C4-2B (cell line): ENCODE measurements at regions not wholly inside any gene's neighbourhood (a gene's known extent, or its start where the extent isn't known, plus 50 kb on each side); places are given as distances from the start of the nearest gene placed in this dataset.

Experiments used
- H3K27ac ChIP-seq: fragments of 450-650 bp; 2 replicates; pipeline ENCODE4 v1.5.1; 2017
- ZFX ChIP-seq: fragments of 450-650 bp; IDR thresholded peaks from 2 replicates; pipeline ENCODE4 v1.6.1; 2017
- TF ChIP-seq, protein P1 (sequence below): fragments of 450-650 bp; conservative IDR thresholded peaks from 2 replicates; pipeline ENCODE4 v1.5.1; 2017; ENCODE audit warnings: mild to moderate bottlenecking

DNA sequence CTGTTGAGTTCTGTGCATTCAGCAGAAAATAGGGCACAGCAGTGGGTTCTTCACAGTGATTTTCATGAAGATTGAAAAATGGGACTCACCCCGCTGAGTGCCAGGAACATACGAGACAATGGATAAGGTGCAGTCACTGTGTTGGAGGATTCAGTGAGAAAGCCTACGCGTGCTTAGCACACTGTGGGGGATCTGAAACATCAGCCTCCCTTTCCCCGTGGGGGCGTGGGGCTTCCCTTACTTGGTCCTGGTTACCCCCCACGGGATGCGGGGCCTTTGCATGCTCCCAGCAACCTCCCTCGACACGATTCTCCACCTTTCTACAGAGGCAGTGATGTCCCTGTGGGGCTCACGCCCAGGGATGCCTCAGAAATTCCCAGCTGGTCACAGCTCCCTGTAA lies 252.2 kb upstream of the C1orf174 start:
- no peak overlapping the region for H3K27ac ChIP-seq
- TF ChIP-seq, protein P1, sequence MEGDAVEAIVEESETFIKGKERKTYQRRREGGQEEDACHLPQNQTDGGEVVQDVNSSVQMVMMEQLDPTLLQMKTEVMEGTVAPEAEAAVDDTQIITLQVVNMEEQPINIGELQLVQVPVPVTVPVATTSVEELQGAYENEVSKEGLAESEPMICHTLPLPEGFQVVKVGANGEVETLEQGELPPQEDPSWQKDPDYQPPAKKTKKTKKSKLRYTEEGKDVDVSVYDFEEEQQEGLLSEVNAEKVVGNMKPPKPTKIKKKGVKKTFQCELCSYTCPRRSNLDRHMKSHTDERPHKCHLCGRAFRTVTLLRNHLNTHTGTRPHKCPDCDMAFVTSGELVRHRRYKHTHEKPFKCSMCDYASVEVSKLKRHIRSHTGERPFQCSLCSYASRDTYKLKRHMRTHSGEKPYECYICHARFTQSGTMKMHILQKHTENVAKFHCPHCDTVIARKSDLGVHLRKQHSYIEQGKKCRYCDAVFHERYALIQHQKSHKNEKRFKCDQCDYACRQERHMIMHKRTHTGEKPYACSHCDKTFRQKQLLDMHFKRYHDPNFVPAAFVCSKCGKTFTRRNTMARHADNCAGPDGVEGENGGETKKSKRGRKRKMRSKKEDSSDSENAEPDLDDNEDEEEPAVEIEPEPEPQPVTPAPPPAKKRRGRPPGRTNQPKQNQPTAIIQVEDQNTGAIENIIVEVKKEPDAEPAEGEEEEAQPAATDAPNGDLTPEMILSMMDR: no peak
- TF ChIP-seq ZFX: no peak

GRCh38 chr1:4153571-4153970 lies 253.5 kb upstream of the C1orf174 start:
- TF ChIP-seq, protein P1: no peak
- TF ChIP-seq ZFX: no peak
- H3K27ac ChIP-seq: no peak overlapping the region

GRCh38 chr1:4156241-4156973 lies 256.3 kb upstream of the C1orf174 start:
- no peak for TF ChIP-seq ZFX
- TF ChIP-seq, protein P1: no peak

DNA sequence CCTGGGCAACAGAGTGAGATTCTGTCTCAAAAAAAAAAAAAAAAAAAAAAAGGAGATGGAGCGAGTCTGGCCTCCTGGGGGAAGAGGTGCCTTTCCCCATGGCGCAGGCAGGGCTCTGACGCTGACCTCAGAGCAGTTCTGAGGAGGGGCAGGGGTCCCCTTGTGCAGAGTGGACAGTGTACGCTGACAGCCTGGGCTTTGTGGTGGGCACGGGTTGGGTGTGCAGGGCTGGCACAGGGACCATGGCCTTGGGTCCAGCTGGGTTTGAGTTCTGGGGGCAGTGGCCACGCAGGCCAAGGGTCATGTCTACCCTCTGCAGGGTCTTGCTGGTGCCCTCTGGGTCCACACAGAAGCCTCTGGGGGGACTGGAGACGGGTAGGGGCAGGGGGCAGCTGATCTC lies 260.1 kb upstream of the C1orf174 start:
- TF ChIP-seq, protein P1: no peak
- TF ChIP-seq ZFX: no peak
- H3K27ac ChIP-seq: no peak overlapping the region

More at GRCh38 chr1:4156241-4156973, 256.3 kb upstream of the C1orf174 start:
- H3K27ac ChIP-seq: no peak overlapping the region

DNA sequence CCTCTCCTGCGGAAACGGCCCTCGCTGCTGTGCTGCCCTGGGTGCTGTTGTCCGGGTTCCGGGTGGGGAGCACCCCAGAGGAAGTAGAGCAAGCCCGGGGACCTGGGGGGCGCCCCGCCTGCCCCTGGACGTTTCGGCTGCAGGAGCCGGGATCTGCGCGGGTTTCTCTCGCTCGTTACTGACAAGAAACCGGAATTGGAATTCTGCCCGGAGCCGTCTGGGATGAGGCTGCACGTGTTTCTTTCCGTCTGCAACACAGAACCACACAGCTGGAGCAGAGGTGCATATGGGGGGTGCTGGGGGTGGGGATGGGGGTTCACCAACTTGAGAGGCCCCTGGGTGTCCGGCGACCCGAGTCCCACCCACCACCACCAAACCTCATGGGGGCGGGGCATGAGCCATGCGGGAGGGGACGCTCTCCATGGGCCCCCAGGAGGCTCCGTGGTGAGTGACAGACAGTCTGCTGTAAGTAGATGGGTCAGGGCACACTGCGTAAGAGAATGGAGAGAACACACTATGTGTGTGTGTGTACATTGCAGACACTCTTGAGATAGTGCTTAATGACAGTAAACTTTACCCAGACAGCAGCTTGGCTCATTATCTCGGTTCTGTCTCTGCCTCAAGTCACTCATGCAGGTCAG lies 261.4 kb upstream of the C1orf174 start:
- no peak overlapping the region for H3K27ac ChIP-seq
- TF ChIP-seq, protein P1: no peak
- TF ChIP-seq ZFX: no peak

- H3K27ac ChIP-seq: no peak overlapping the region
- TF ChIP-seq, protein P1: no peak
- no peak for TF ChIP-seq ZFX
Observed at GRCh38 chr1:4164965-4165364, 264.9 kb upstream of the C1orf174 start.

GRCh38 chr1:4165686-4166300 lies 265.7 kb upstream of the C1orf174 start:
- no peak overlapping the region for H3K27ac ChIP-seq
- no peak for TF ChIP-seq ZFX
- TF ChIP-seq, protein P1: no peak
